GM12892 (cell line): ENCODE measurements at regions not wholly inside any gene's neighbourhood (a gene's known extent, or its start where the extent isn't known, plus 50 kb on each side); places are given as distances from the start of the nearest gene placed in this dataset.

Source experiments
- POLR2A ChIP-seq: IDR thresholded peaks from 2 replicates; pipeline ENCODE4 v1.6.1; 2011; ENCODE audit warnings: low read depth, low read length, control low read depth
- POLR2AphosphoS5 ChIP-seq: IDR thresholded peaks from 2 replicates; pipeline ENCODE4 v1.6.1; 2011; ENCODE audit warnings: low read depth, low read length, control low read depth
- TAF1 ChIP-seq: IDR thresholded peaks from 2 replicates; pipeline ENCODE4 v1.6.1; 2011; ENCODE audit warnings: low read depth, mild to moderate bottlenecking, control low read depth, low read length, borderline replicate concordance

DNA sequence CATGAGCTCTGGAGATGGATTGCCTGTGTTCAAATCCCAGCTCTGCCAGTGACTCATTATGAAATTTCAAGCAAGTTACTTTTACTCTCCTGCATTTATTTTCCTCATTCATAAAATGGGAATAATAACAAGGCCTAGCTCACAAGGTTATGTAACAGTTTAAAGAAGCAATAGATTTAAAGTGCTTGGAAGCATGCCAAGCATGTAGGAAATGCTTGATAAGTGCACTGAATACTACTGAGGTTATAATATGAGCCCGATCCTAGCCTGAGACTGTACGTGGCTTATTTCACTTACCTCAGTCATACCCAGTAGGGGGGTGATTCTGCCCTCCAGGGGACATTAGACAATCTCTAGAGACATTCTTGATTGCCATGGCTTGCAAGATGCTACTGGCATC lies 734.1 kb upstream of the WWC1 start:
- TF ChIP-seq POLR2AphosphoS5 (no peak), POLR2A (no peak), TAF1 (no peak)
